ENCODE measurements at regions not wholly inside any gene's neighbourhood (a gene's known extent, or its start where the extent isn't known, plus 50 kb on each side); places are given as distances from the start of the nearest gene placed in this dataset.

- TF ChIP-seq ZNF592 (IDR thresholded peaks at IDR 0.05), result no peak
- peak; percentile 49 to 68 (median 57) for TF ChIP-seq CTCF (IDR thresholded peaks at IDR 0.05 in 2 of 3, conservative IDR thresholded peaks at IDR 0.05 in 1 of 3; ENCODE audit: control insufficient read depth in 2 of 3, extremely low read depth in 1 of 3, insufficient read depth in 1 of 3, low read depth in 3 of 3, low read length in 3 of 3)
- TF ChIP-seq EGR1 (IDR thresholded peaks at IDR 0.05; ENCODE audit: borderline replicate concordance in 1 of 2, low read depth in 2 of 2, low read length in 2 of 2), result no peak
These were observed 59.8 kb upstream of the POU5F2 start (continued) for GRCh38 chr5:93800988-93801811.

- BruUV-seq (replicated peaks), result no TSS peak
- SMC1A ChIA-PET (ENCODE audit: uncharacterized antibody, unreplicated experiment), result interaction anchor here (1.0 to 1.4 kb wide), 4 partner anchors 10 to 186 kb away, joined by 3 to 4 read pairs (median 3); no protein-coding TSS in a partner anchor
- no peak for TF ChIP-seq IRF3 (IDR thresholded peaks at IDR 0.05)
- TF ChIP-seq IKZF2 (IDR thresholded peaks at IDR 0.05), result no peak
- TF ChIP-seq CREM (IDR thresholded peaks at IDR 0.05; ENCODE audit: low read depth), result no peak
- no peak for TF ChIP-seq NBN (IDR thresholded peaks at IDR 0.05)
- TF ChIP-seq BCL11A (IDR thresholded peaks at IDR 0.05; ENCODE audit: low read depth, low read length), result no peak
- no peak for TF ChIP-seq NR2C1 (IDR thresholded peaks at IDR 0.05)
- no peak for TF ChIP-seq IRF5 (IDR thresholded peaks at IDR 0.05; ENCODE audit: borderline replicate concordance)
- no peak for TF ChIP-seq ZNF274 (IDR thresholded peaks at IDR 0.05; ENCODE audit: insufficient read depth, insufficient read length)
- TF ChIP-seq PAX5 (IDR thresholded peaks at IDR 0.05; ENCODE audit: borderline replicate concordance, low read depth, low read length), result no peak
- TF ChIP-seq TAF1 (IDR thresholded peaks at IDR 0.05; ENCODE audit: borderline replicate concordance, low read depth, low read length), result no peak
- no peak for TF ChIP-seq CBX5 (IDR thresholded peaks at IDR 0.05; ENCODE audit: low read depth)
- TF ChIP-seq YBX1 (IDR thresholded peaks at IDR 0.05), result no peak
These were observed 53.6 kb upstream of the POU5F2 start for GRCh38 chr5:93794954-93795353.

More at GRCh38 chr5:93794954-93795353, 53.6 kb upstream of the POU5F2 start:
- H2AFZ ChIP-seq (ENCODE audit: control insufficient read depth, low read depth, low read length), result no peak overlapping the region
- 93% methylated on average over 5 of the region's 5 CpGs for WGBS (ENCODE audit: insufficient coverage, insufficient replicate concordance, low lambda C conversion rate, missing lambda C conversion rate)
- FAIRE-seq (no peak), DNase-seq (ENCODE audit: low read depth, low spot score) (no peak), ATAC-seq (no peak)
- no peaks in the 10 kb centered on the region for H3K4me1 ChIP-seq (ENCODE audit: control insufficient read depth, insufficient read depth, low read length)
- H3K9me3 ChIP-seq (replicated peaks; ENCODE audit: control insufficient read depth, insufficient read depth, low read length), result no peaks in the 10 kb centered on the region
- in situ Hi-C loops (cut with MboI), result no loop called here
- POLR2A ChIA-PET, result no interaction called here
- H3K27me3 ChIP-seq (replicated peaks in 1 of 2; ENCODE audit: control insufficient read depth in 2 of 2, insufficient read depth in 2 of 2, low read length in 1 of 2), result no peaks in the 10 kb centered on the region
- no peak overlapping the region for H3K4me2 ChIP-seq (ENCODE audit: control insufficient read depth, insufficient read depth)
- CTCF ChIA-PET, result interaction anchor here (0.9 kb wide), 1 partner anchor 12 kb away, joined by 3 read pairs; no protein-coding TSS in a partner anchor
- H3K9ac ChIP-seq (ENCODE audit: control insufficient read depth, insufficient read depth, low read length), result no peak overlapping the region
- no peak overlapping the region for H3K27ac ChIP-seq (ENCODE audit: control insufficient read depth, insufficient read depth)
- H3K4me3 ChIP-seq, result no peak overlapping the region
- H3K36me3 ChIP-seq (ENCODE audit: control insufficient read depth in 2 of 2, insufficient read depth in 2 of 2, low read length in 1 of 2), result no peaks in the 10 kb centered on the region
- RAD21 ChIA-PET (ENCODE audit: unreplicated experiment), result no interaction called here
- intact Hi-C loops (cut with micrococcal nuclease; ENCODE audit: unreplicated experiment), result no loop called here
- no peaks in the 10 kb centered on the region for H4K20me1 ChIP-seq (ENCODE audit: control insufficient read depth, insufficient read depth)
- no peaks in the 10 kb centered on the region for H3K79me2 ChIP-seq (ENCODE audit: control insufficient read depth, insufficient read depth, low read length)

Measured in GM12878 (cell line).